ENCODE measurements at regions not wholly inside any gene's neighbourhood (a gene's known extent, or its start where the extent isn't known, plus 50 kb on each side); places are given as distances from the start of the nearest gene placed in this dataset.

DNA sequence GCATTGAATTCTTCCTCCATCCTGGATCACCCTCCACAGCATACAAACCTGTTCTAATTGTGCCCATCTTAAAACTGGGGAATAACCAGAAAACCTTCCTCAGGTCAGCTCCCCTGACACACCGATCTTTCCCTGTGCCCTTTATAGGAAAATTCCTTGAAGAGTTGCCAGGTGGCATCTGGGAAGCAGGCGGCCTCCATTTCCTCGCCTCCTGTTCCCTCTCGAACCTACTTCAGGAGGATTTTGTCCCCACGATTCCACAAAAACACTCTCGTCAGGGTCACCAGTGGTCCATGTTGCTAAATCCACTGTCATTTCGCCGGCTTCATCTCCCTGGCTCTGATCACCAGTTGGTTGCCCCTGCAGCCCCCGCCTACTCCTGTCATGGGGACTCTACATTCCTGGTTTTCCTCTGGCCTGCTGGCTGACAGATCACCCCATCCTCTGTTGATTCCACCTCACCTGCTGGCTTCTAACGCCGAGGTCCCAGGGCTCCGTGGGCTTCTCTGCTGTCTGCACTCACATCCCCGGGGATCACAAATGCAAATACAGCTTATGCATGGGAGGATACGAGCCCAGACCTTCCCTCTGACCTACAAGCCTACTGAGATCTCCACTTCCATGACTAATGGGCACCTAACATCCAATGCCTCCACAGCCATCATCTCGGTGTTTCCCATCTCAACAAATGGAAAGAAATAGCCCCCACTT is 92.5 kb upstream of the PRDM11 start:
- DNase-seq (ENCODE audit: low read depth) (no peak), FAIRE-seq (no peak)
- H3K4me3 ChIP-seq (ENCODE audit: low read depth, low read length): no peak overlapping the region
- TF ChIP-seq, protein P1, sequence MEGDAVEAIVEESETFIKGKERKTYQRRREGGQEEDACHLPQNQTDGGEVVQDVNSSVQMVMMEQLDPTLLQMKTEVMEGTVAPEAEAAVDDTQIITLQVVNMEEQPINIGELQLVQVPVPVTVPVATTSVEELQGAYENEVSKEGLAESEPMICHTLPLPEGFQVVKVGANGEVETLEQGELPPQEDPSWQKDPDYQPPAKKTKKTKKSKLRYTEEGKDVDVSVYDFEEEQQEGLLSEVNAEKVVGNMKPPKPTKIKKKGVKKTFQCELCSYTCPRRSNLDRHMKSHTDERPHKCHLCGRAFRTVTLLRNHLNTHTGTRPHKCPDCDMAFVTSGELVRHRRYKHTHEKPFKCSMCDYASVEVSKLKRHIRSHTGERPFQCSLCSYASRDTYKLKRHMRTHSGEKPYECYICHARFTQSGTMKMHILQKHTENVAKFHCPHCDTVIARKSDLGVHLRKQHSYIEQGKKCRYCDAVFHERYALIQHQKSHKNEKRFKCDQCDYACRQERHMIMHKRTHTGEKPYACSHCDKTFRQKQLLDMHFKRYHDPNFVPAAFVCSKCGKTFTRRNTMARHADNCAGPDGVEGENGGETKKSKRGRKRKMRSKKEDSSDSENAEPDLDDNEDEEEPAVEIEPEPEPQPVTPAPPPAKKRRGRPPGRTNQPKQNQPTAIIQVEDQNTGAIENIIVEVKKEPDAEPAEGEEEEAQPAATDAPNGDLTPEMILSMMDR (IDR thresholded peaks at IDR 0.05; ENCODE audit: insufficient read depth, low read length, severe bottlenecking): no peak
- no peaks in the 10 kb centered on the region for H3K36me3 ChIP-seq (ENCODE audit: control insufficient read depth, insufficient read depth, low read length)
- no peaks in the 10 kb centered on the region for H3K27me3 ChIP-seq (ENCODE audit: control insufficient read depth, insufficient read depth, low read length)

DNA sequence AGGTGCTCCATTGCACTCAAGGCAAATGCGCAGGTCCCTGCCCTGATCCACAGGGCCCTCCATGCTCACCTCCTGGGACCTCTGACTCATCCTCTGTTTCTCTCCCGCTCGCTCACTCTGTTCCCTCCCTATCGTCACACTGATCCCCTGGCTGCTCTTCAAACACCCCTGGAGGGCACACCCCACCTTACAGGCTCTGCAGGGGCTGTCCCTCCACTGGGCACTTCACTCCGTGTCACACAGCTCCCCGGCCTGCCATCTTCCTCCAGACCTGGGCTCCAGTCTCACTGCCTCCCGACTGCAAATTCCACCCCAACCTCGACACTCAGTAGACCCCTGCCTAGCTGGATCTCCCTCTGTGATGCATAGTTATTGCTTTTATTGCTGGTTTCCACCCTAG is 91.5 kb upstream of the PRDM11 start:
- Histone ChIP-seq H3K36me3 (ENCODE audit: control insufficient read depth, insufficient read depth, low read length) (no peaks in the 10 kb centered on the region), H3K4me3 (ENCODE audit: low read depth, low read length) (no peak overlapping the region), H3K27me3 (ENCODE audit: control insufficient read depth, insufficient read depth, low read length) (no peaks in the 10 kb centered on the region)
- TF ChIP-seq, protein P1 (IDR thresholded peaks at IDR 0.05; ENCODE audit: insufficient read depth, low read length, severe bottlenecking): no peak
- DNase-seq (ENCODE audit: low read depth) (no peak), FAIRE-seq (no peak)

DNA sequence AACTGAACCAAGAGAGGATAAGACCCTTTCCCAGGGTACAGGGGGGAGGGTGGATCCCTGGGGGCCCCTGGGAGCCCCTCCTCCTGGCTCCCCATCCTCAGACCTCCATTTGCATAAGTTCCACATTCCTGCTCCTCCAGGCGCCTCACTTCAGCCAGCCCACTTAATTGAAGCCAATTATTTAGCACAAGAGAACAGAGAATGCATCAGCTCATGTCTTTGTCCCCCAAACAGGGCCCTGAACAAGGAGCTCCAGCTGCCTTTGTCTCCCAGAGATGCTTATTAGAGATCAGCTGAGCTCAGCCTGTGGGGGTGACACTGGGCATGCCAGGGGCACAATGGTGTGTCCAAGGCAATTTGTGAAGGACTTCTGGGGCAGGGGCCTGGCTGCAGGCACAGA is 89.9 kb upstream of the PRDM11 start:
- Histone ChIP-seq H3K27me3 (ENCODE audit: control insufficient read depth, insufficient read depth, low read length) (no peaks in the 10 kb centered on the region), H3K4me3 (ENCODE audit: low read depth, low read length) (no peak overlapping the region), H3K36me3 (ENCODE audit: control insufficient read depth, insufficient read depth, low read length) (no peaks in the 10 kb centered on the region)
- no peak for DNase-seq (ENCODE audit: low read depth)
- TF ChIP-seq, protein P1 (IDR thresholded peaks at IDR 0.05; ENCODE audit: insufficient read depth, low read length, severe bottlenecking): no peak
- no peak for FAIRE-seq

DNA sequence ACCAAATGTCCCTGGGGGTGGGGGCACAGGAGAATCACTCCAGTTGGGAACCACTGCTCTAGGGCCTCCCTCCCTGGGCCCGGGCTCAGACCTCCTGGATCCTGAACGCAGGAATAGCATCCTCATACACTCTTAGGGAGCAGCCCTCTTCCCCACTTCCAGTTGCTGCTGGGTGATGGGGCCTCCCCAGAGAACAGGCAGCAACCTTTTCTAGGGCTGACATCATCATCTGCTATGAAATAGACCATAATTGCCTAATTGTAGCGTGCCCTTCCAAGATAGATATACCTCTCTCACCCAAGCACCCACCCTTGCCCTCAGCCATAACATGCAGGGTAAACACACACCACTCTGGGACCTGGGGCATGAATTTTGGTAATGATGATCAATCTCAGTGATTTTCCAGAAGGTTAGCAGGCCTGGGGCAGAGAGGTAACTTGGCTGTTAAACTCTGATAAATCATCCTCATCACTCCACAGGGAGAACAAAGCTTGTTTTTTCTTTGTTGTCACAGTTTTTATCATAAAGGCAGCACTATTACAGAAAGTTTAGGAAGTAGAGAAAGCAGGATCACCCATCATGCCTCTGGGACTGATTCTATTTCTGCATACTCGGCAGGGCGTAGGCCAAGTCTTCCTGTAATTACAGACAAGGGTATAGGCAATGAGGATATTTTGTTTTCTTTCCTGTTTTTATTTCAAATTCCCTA is 88.3 kb upstream of the PRDM11 start:
- FAIRE-seq (no peak), DNase-seq (ENCODE audit: low read depth) (no peak)
- no peaks in the 10 kb centered on the region for H3K27me3 ChIP-seq (ENCODE audit: control insufficient read depth, insufficient read depth, low read length)

DNA sequence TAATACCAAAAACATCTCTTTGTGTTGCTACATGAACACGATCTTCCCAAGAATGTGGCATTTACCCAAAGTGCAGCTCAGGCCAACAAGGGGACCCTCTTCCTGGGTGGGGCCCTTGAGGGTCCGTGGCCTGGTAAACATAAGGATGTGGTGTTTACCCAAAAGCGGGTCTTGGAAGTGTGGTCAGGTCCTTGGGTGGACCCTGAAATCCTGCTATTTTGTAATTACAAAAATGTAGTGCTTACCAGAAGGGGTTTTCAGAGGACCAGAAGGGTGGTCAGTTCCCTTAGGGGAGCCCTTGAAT is 87.8 kb upstream of the PRDM11 start:
- FAIRE-seq (no peak), DNase-seq (ENCODE audit: low read depth) (no peak)
- TF ChIP-seq, protein P1 (IDR thresholded peaks at IDR 0.05; ENCODE audit: insufficient read depth, low read length, severe bottlenecking): no peak
- H3K27me3 ChIP-seq (ENCODE audit: control insufficient read depth, insufficient read depth, low read length): no peaks in the 10 kb centered on the region
- no peaks in the 10 kb centered on the region for H3K36me3 ChIP-seq (ENCODE audit: control insufficient read depth, insufficient read depth, low read length)
- no peak overlapping the region for H3K4me3 ChIP-seq (ENCODE audit: low read depth, low read length)

More for the DNA sequence above, 88.3 kb upstream of the PRDM11 start:
- Histone ChIP-seq H3K36me3 (ENCODE audit: control insufficient read depth, insufficient read depth, low read length) (no peaks in the 10 kb centered on the region), H3K4me3 (ENCODE audit: low read depth, low read length) (no peak overlapping the region)
- TF ChIP-seq, protein P1 (IDR thresholded peaks at IDR 0.05; ENCODE audit: insufficient read depth, low read length, severe bottlenecking): no peak
